Cardiac muscle cell (in vitro differentiated cells and primary cell): ENCODE measurements at regions not wholly inside any gene's neighbourhood (a gene's known extent, or its start where the extent isn't known, plus 50 kb on each side); places are given as distances from the start of the nearest gene placed in this dataset.

ENCODE experiments used
- DNase-seq, 2 donors: peaks; one replicate each; pipeline versions ENCODE4 v3.0.0 to v3.0.0-alpha.2; 2010 to 2017; ENCODE audit warnings: low read depth in 1 of 2, low spot score in 1 of 2
- H3K27ac ChIP-seq: fragments of 200-600 bp; sonication (generic); 2 replicates; pipeline ENCODE4 v1.5.1; 2016
- H3K27me3 ChIP-seq: fragments of 200-600 bp; sonication (generic); 2 replicates; pipeline ENCODE4 v1.6.0; 2016; ENCODE audit warnings: control low read depth
- H3K36me3 ChIP-seq: fragments of 200-600 bp; sonication (generic); 2 replicates; pipeline ENCODE4 v1.5.1; 2016; ENCODE audit warnings: control low read depth
- H3K4me1 ChIP-seq: fragments of 200-600 bp; sonication (generic); 2 replicates; pipeline ENCODE4 v1.8.1; 2017; ENCODE audit warnings: low read depth, mild to moderate bottlenecking, mixed run types
- H3K4me3 ChIP-seq: fragments of 200-600 bp; sonication (generic); 2 replicates; pipeline ENCODE4 v1.5.1; 2016; ENCODE audit warnings: mild to moderate bottlenecking
- H3K9me3 ChIP-seq: fragments of 200-600 bp; sonication (generic); 2 replicates; pipeline ENCODE4 v1.5.1; 2017; ENCODE audit warnings: low read depth, mild to moderate bottlenecking, control low read depth
- CTCF ChIP-seq: IDR thresholded peaks from 2 replicates; pipeline ENCODE4 v1.5.1; 2012; ENCODE audit warnings: low read depth, mild to moderate bottlenecking, low read length

GRCh38 chr1:221939607-221940006 lies 197.7 kb upstream of the DUSP10 start:
- H3K27ac ChIP-seq = no peak overlapping the region
- no peaks in the 10 kb centered on the region for H3K36me3 ChIP-seq
- no peaks in the 10 kb centered on the region for H3K9me3 ChIP-seq
- DNase-seq = no peak
- no peak overlapping the region for H3K4me3 ChIP-seq
- no peaks in the 10 kb centered on the region for H3K4me1 ChIP-seq
- no peak for TF ChIP-seq CTCF
- H3K27me3 ChIP-seq = no peaks in the 10 kb centered on the region

- Histone ChIP-seq H3K27ac (no peak overlapping the region), H3K36me3 (no peaks in the 10 kb centered on the region), H3K4me1 (no peaks in the 10 kb centered on the region), H3K9me3 (no peaks in the 10 kb centered on the region), H3K27me3 (no peaks in the 10 kb centered on the region), H3K4me3 (no peak overlapping the region)
- DNase-seq = no peak
- TF ChIP-seq CTCF = no peak
These were observed 195.5 kb upstream of the DUSP10 start for GRCh38 chr1:221937155-221937953.

- DNase-seq = no peak
- TF ChIP-seq CTCF = no peak
These were observed 191.9 kb upstream of the DUSP10 start for GRCh38 chr1:221933814-221934213.

GRCh38 chr1:221926441-221926840 lies 184.6 kb upstream of the DUSP10 start:
- H3K4me3 ChIP-seq = no peak overlapping the region
- no peaks in the 10 kb centered on the region for H3K9me3 ChIP-seq
- H3K27ac ChIP-seq = no peak overlapping the region
- no peaks in the 10 kb centered on the region for H3K27me3 ChIP-seq
- no peaks in the 10 kb centered on the region for H3K36me3 ChIP-seq
- no peak for DNase-seq
- H3K4me1 ChIP-seq = peaks cover 4% of the 10 kb centered on the region
- TF ChIP-seq CTCF = no peak

More at GRCh38 chr1:221933814-221934213, 191.9 kb upstream of the DUSP10 start:
- no peaks in the 10 kb centered on the region for H3K36me3 ChIP-seq
- no peak overlapping the region for H3K27ac ChIP-seq
- no peaks in the 10 kb centered on the region for H3K27me3 ChIP-seq
- H3K9me3 ChIP-seq = no peaks in the 10 kb centered on the region
- H3K4me3 ChIP-seq = no peak overlapping the region
- H3K4me1 ChIP-seq = no peaks in the 10 kb centered on the region

GRCh38 chr1:221925947-221926346 lies 184.1 kb upstream of the DUSP10 start:
- Histone ChIP-seq H3K9me3 (no peaks in the 10 kb centered on the region), H3K27me3 (no peaks in the 10 kb centered on the region), H3K4me1 (peaks cover 4% of the 10 kb centered on the region), H3K27ac (no peak overlapping the region), H3K36me3 (no peaks in the 10 kb centered on the region), H3K4me3 (no peak overlapping the region)
- no peak for DNase-seq
- TF ChIP-seq CTCF = no peak
